Left ventricle myocardium inferior (tissue), 1 donor: ENCODE measurements at regions not wholly inside any gene's neighbourhood (a gene's known extent, or its start where the extent isn't known, plus 50 kb on each side); places are given as distances from the start of the nearest gene placed in this dataset.
"Not testable (repeated sequence)": the region's sequence is repeated elsewhere in the genome, so short reads cannot be mapped to it uniquely, and the experiment has no call there.

ENCODE experiments used
- DNase-seq: peaks from one replicate; pipeline ENCODE4 v3.0.0-alpha.2; 2020
- H3K27ac ChIP-seq: fragments of 200-600 bp; replicated peaks from 2 replicates; pipeline ENCODE4 v1.8.0; 2021
- H3K27me3 ChIP-seq: fragments of 200-600 bp; 2 replicates; pipeline ENCODE4 v1.8.0; 2021; ENCODE audit warnings: low read depth
- H3K36me3 ChIP-seq: fragments of 200-600 bp; 2 replicates; pipeline ENCODE4 v1.8.0; 2021
- H3K4me1 ChIP-seq: fragments of 200-600 bp; 2 replicates; pipeline ENCODE4 v1.8.0; 2021
- H3K4me3 ChIP-seq: fragments of 200-600 bp; 2 replicates; pipeline ENCODE4 v1.8.0; 2021; ENCODE audit warnings: mild to moderate bottlenecking, moderate library complexity
- H3K9me3 ChIP-seq: fragments of 200-600 bp; replicated peaks from 2 replicates; pipeline ENCODE4 v1.8.0; 2021
- intact Hi-C: fragments of 100-400 bp; cut with micrococcal nuclease; formaldehyde crosslinking; loops from one replicate; pipeline ENCODE4 v1.11.0; 2022
- TF ChIP-seq, protein P1 (sequence below): fragments of 200-600 bp; IDR thresholded peaks from 2 replicates; pipeline ENCODE4 v1.8.0; 2021; ENCODE audit warnings: antibody characterized with exemption, mild to moderate bottlenecking, borderline replicate concordance
- donor health status: DM: no; HTN: yes; CAD: no; lungs with severe emphysema.

DNA sequence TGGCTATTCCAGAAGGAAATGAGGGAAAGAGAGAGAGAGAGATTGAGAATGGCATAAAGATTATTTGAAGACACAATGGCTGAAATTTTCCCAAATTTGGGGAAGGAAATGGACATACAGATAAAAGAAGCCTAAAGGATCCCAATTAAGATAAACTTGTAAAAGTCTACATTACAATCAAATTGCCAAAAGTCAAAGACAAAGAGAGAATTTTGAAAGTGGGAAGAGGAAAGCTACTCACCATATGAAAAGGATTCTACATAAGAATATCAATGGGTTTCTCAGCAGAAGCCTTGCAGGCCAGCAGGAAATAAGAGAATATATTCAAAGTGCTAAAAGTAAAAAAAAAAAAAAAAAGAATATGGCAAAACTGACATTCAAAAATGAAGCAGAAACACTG, 233.0 kb upstream of the NFIA start:
- no peaks in the 10 kb centered on the region for H3K27me3 ChIP-seq
- H3K4me3 ChIP-seq: no peak overlapping the region
- H3K9me3 ChIP-seq: peaks cover 38% of the 10 kb centered on the region
- DNase-seq: no peak
- no peaks in the 10 kb centered on the region for H3K4me1 ChIP-seq
- H3K27ac ChIP-seq: no peak overlapping the region
- TF ChIP-seq, protein P1, sequence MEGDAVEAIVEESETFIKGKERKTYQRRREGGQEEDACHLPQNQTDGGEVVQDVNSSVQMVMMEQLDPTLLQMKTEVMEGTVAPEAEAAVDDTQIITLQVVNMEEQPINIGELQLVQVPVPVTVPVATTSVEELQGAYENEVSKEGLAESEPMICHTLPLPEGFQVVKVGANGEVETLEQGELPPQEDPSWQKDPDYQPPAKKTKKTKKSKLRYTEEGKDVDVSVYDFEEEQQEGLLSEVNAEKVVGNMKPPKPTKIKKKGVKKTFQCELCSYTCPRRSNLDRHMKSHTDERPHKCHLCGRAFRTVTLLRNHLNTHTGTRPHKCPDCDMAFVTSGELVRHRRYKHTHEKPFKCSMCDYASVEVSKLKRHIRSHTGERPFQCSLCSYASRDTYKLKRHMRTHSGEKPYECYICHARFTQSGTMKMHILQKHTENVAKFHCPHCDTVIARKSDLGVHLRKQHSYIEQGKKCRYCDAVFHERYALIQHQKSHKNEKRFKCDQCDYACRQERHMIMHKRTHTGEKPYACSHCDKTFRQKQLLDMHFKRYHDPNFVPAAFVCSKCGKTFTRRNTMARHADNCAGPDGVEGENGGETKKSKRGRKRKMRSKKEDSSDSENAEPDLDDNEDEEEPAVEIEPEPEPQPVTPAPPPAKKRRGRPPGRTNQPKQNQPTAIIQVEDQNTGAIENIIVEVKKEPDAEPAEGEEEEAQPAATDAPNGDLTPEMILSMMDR: no peak
- no peaks in the 10 kb centered on the region for H3K36me3 ChIP-seq
- intact Hi-C loops: loop anchor here (10.0 kb wide), 1 partner anchor 195 kb away; no protein-coding TSS in a partner anchor

DNA sequence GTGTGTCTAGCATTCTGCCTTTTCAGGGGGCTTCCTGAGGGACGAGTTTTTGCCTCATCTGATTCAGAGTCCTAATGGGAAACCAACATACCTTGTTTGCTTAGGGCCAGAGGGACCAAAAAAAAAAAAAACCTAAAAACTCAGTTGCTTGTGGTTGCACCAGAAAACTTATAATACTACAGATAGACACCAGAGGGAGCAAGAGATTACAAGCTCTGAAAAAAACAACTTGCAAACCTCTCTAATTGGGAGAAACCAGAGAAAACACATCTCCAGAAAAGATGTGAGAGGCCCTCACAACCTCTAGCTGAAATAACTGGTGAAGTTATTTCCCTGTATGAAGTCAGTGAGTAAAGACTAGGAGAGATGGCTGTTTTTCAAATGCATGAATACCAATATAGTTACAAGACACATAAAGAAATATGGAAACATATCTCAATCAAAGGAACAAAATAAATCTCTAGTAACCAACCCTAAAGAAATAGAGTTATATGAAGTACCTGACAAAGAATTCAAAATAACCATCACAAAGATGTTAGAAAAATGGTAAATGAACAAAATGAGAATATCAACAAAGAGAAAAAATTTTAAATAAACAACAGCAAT, 233.7 kb upstream of the NFIA start:
- H3K9me3 ChIP-seq: peaks cover 40% of the 10 kb centered on the region
- H3K4me3 ChIP-seq: no peak overlapping the region
- DNase-seq: no peak
- H3K36me3 ChIP-seq: no peaks in the 10 kb centered on the region
- intact Hi-C loops: loop anchor here (10.0 kb wide), 1 partner anchor 196 kb away; no protein-coding TSS in a partner anchor
- H3K27me3 ChIP-seq: no peaks in the 10 kb centered on the region
- H3K4me1 ChIP-seq: no peaks in the 10 kb centered on the region
- no peak overlapping the region for H3K27ac ChIP-seq
- TF ChIP-seq, protein P1: peak; percentile 63

- no peaks in the 10 kb centered on the region for H3K36me3 ChIP-seq
- TF ChIP-seq, protein P1: no peak
- no peaks in the 10 kb centered on the region for H3K4me1 ChIP-seq
- H3K27ac ChIP-seq: no peak overlapping the region
- H3K27me3 ChIP-seq: no peaks in the 10 kb centered on the region
- no peak for DNase-seq
- peaks cover 40% of the 10 kb centered on the region for H3K9me3 ChIP-seq
- H3K4me3 ChIP-seq: no peak overlapping the region
- intact Hi-C loops: loop anchor here (10.0 kb wide), 1 partner anchor 197 kb away; no protein-coding TSS in a partner anchor
These were observed 234.3 kb upstream of the NFIA start for GRCh38 chr1:60847855-60848582.

GRCh38 chr1:60847391-60847790, 235.0 kb upstream of the NFIA start:
- H3K27me3 ChIP-seq: no peaks in the 10 kb centered on the region
- intact Hi-C loops: loop anchor here (10.0 kb wide), 1 partner anchor 197 kb away; no protein-coding TSS in a partner anchor
- DNase-seq: no peak

DNA sequence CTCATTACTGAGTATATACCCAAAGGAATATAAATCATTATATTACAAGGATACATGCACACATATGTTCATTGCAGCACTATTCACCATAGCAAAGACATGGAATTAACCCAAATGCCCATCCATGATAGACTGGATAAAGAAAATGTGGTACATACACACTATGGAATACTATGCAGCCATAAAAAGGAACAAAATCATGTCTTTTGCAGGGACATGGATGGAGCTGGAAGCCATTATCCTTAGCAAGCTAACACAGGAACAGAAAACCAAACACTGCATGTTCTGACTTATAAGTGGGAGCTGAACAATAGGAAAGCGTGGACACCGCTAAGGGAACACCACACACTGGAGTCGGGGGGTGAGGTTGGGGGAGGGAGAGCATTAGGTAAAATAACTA, 236.7 kb upstream of the NFIA start:
- DNase-seq, H3K4me1 ChIP-seq: not testable (repeated sequence)

More at GRCh38 chr1:60847391-60847790, 235.0 kb upstream of the NFIA start:
- TF ChIP-seq, protein P1: no peak
- H3K9me3 ChIP-seq: peaks cover 40% of the 10 kb centered on the region
- no peaks in the 10 kb centered on the region for H3K36me3 ChIP-seq
- H3K4me1 ChIP-seq: no peaks in the 10 kb centered on the region
- H3K27ac ChIP-seq: no peak overlapping the region
- H3K4me3 ChIP-seq: no peak overlapping the region

DNA sequence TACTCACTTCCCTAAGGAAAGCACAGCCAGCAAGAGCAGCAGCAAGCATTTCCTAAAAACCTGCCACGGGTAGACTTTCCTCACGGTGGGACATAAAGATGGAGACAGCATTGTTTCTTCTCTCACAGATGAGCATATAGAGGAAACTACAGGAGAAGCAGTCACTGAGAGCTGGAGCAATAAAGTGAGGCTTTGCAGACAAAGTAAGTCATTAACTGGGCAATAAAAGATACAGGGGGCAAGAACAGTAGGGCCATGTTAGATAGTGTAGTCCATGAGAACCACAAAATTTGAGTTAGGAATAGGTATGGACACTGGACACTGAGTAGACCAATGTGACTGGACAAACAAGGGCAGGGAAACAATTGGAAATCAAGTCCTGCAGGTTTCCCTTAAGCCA, 240.1 kb upstream of the NFIA start:
- no peaks in the 10 kb centered on the region for H3K27me3 ChIP-seq
- DNase-seq: no peak
- peaks cover 18% of the 10 kb centered on the region for H3K9me3 ChIP-seq
- no peaks in the 10 kb centered on the region for H3K4me1 ChIP-seq
- H3K4me3 ChIP-seq: no peak overlapping the region
- H3K27ac ChIP-seq: no peak overlapping the region
- H3K36me3 ChIP-seq: no peaks in the 10 kb centered on the region
- TF ChIP-seq, protein P1: no peak
- intact Hi-C loops: loop anchor here (10.0 kb wide), 1 partner anchor 202 kb away; no protein-coding TSS in a partner anchor

More for the DNA sequence above, 236.7 kb upstream of the NFIA start:
- H3K27me3 ChIP-seq, H3K36me3 ChIP-seq, H3K4me3 ChIP-seq, H3K27ac ChIP-seq: not testable (repeated sequence)
- intact Hi-C loops: loop anchor here (10.0 kb wide), 1 partner anchor 199 kb away; no protein-coding TSS in a partner anchor
- H3K9me3 ChIP-seq: peaks cover 40% of the 10 kb centered on the region
